ENCODE measurements at regions not wholly inside any gene's neighbourhood (a gene's known extent, or its start where the extent isn't known, plus 50 kb on each side); places are given as distances from the start of the nearest gene placed in this dataset.
"Not testable (repeated sequence)": the region's sequence is repeated elsewhere in the genome, so short reads cannot be mapped to it uniquely, and the experiment has no call there.

DNA sequence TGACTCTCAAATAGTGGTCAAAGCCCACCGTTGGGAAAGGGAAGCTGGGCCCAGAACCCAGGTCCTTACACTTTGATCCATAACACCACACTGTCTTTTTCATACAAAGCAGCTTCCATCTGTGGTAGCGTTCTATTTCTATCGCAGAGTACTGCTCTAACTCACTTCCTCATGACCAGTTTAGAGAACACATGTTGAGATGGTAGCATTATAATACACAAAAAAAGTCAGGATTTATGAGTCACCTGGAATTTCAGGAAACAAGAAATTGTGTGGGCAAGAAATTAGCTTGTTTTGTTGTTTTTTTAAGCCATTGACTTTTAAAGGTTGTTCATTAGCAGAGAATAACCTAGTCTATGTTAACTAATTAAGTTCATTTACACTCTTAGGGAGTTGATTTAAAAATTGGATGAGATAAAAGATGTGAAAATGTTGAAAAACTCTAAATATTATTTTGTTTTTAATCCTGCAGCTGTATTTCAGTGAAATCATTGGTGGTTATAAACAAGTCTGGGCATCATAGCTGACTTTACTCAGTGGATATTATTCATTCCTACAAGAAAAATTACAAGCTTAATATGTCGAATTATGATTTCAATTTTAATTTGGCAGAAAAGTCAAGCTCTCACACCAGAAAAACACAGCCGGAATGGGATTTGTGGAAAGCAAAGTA is 1011.1 kb upstream of the HS3ST1 start:
- TF ChIP-seq CREB1 (CRISPR knock-in tag; IDR thresholded peaks at IDR 0.05) (no peak), ATF3 (CRISPR knock-in tag; conservative IDR thresholded peaks at IDR 0.05) (no peak), ERG (CRISPR knock-in tag; IDR thresholded peaks at IDR 0.05) (no peak), ELF4 (CRISPR knock-in tag; IDR thresholded peaks at IDR 0.05; ENCODE audit: low read depth) (no peak), ESRRA (CRISPR knock-in tag; IDR thresholded peaks at IDR 0.05; ENCODE audit: borderline replicate concordance) (no peak), JUN (CRISPR knock-in tag; IDR thresholded peaks at IDR 0.05) (no peak), ZBTB43 (CRISPR knock-in tag; IDR thresholded peaks at IDR 0.05) (no peak), ATF6 (CRISPR knock-in tag; IDR thresholded peaks at IDR 0.05) (no peak), AR (CRISPR knock-in tag; IDR thresholded peaks at IDR 0.05) (no peak), ATF1 (CRISPR knock-in tag; IDR thresholded peaks at IDR 0.05) (no peak), FOXK1 (CRISPR knock-in tag; IDR thresholded peaks at IDR 0.05) (no peak), IRF2 (CRISPR knock-in tag; IDR thresholded peaks at IDR 0.05; ENCODE audit: borderline replicate concordance, low read depth) (no peak), ARID4B (CRISPR knock-in tag; IDR thresholded peaks at IDR 0.05; ENCODE audit: borderline replicate concordance) (no peak), GTF2I (CRISPR knock-in tag; conservative IDR thresholded peaks at IDR 0.05) (no peak), ZNF423 (CRISPR knock-in tag; IDR thresholded peaks at IDR 0.05) (no peak), ZNF232 (CRISPR knock-in tag; IDR thresholded peaks at IDR 0.05) (no peak), NFATC4 (CRISPR knock-in tag; IDR thresholded peaks at IDR 0.05) (no peak), FOXP1 (CRISPR knock-in tag; IDR thresholded peaks at IDR 0.05; ENCODE audit: borderline replicate concordance) (no peak)
- TF ChIP-seq, protein P1, sequence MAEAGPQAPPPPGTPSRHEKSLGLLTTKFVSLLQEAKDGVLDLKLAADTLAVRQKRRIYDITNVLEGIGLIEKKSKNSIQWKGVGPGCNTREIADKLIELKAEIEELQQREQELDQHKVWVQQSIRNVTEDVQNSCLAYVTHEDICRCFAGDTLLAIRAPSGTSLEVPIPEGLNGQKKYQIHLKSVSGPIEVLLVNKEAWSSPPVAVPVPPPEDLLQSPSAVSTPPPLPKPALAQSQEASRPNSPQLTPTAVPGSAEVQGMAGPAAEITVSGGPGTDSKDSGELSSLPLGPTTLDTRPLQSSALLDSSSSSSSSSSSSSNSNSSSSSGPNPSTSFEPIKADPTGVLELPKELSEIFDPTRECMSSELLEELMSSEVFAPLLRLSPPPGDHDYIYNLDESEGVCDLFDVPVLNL (CRISPR knock-in tag; IDR thresholded peaks at IDR 0.05; ENCODE audit: borderline replicate concordance, low read depth), result no peak
- TF ChIP-seq, protein P2, sequence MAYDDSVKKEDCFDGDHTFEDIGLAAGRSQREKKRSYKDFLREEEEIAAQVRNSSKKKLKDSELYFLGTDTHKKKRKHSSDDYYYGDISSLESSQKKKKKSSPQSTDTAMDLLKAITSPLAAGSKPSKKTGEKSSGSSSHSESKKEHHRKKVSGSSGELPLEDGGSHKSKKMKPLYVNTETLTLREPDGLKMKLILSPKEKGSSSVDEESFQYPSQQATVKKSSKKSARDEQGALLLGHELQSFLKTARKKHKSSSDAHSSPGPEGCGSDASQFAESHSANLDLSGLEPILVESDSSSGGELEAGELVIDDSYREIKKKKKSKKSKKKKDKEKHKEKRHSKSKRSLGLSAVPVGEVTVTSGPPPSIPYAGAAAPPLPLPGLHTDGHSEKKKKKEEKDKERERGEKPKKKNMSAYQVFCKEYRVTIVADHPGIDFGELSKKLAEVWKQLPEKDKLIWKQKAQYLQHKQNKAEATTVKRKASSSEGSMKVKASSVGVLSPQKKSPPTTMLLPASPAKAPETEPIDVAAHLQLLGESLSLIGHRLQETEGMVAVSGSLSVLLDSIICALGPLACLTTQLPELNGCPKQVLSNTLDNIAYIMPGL (CRISPR knock-in tag; IDR thresholded peaks at IDR 0.05), result no peak
- ATAC-seq, result no peak
- peaks cover 3% of the 10 kb centered on the region; the same call in 1 of the 2 replicates for H3K36me3 Mint-ChIP-seq
- ChIA-PET CTCF (interaction anchor here (0.7 kb wide), 1 partner anchor 397 kb away, joined by 3 read pairs; no protein-coding TSS in a partner anchor), POLR2A (no interaction called here)
- DNase-seq (ENCODE audit: low spot score), result no peak
- H3K27me3 Mint-ChIP-seq (ENCODE audit: low read depth), result no peaks in the 10 kb centered on the region
- no peak overlapping the region for H3K4me3 Mint-ChIP-seq
- H3K27ac Mint-ChIP-seq, result no peak overlapping the region
- H3K9me3 Mint-ChIP-seq, result peaks cover 35% of the 10 kb centered on the region
- no peaks in the 10 kb centered on the region for H3K4me1 Mint-ChIP-seq

- H3K27me3 Mint-ChIP-seq (ENCODE audit: low read depth); DNase-seq (ENCODE audit: low spot score); ATAC-seq; CTCF ChIA-PET; POLR2A ChIA-PET; H3K27ac Mint-ChIP-seq; H3K4me1 Mint-ChIP-seq; H3K4me3 Mint-ChIP-seq: not testable (repeated sequence)
- peaks cover 45% of the 10 kb centered on the region for H3K9me3 Mint-ChIP-seq
- peaks cover 19% of the 10 kb centered on the region for H3K36me3 Mint-ChIP-seq
These were observed 1002.6 kb upstream of the HS3ST1 start for GRCh38 chr4:12431259-12431658.
